LHCN-M2 (cell line): ENCODE measurements at regions not wholly inside any gene's neighbourhood (a gene's known extent, or its start where the extent isn't known, plus 50 kb on each side); places are given as distances from the start of the nearest gene placed in this dataset.
A peak's percentile ranks its signal among the peaks of the same experiment; 100 is the strongest.

ENCODE experiments used
- DNase-seq: peaks from one replicate; pipeline ENCODE4 v3.0.0-alpha.2; 2012; ENCODE audit warnings: low read depth

DNA sequence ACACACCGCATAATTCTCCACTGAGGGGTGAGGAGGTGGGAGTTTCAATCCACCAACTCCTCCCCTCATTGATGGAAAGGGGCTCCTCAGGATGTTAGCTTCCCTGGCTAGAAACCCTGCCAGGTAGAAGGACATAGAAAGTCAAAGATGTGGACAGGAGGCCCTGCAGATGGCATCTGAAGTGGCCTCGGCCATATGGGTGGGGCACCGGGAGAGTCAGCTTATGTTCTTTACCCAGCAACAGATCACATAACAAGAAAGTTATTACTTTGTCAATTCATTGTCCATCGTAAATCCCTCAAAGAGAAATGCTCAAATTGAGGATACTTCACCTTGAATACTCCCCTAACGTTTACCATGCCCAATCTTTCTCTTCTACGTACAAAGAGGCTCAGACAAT is 97.3 kb upstream of the ARHGEF3 start:
- DNase-seq, result no peak

DNA sequence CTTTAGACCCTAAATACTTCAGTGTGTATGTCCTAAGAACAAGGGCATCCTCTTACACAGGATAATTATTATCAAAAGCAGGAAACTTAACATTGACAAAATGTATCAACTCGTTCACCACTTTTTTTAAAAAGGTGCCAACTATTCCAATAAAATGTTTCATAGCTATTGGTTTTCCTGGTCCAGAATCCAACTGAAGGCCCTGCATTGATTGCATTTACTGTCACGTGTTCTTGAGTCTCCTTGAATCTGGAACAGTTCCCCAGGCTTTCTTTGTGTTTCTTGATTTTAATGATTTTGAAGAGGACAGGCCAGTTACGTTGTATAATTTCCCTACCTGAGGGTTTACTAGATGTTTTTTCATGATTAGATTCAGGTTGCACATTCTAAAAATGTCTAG is 94.6 kb upstream of the ARHGEF3 start:
- no peak for DNase-seq

DNA sequence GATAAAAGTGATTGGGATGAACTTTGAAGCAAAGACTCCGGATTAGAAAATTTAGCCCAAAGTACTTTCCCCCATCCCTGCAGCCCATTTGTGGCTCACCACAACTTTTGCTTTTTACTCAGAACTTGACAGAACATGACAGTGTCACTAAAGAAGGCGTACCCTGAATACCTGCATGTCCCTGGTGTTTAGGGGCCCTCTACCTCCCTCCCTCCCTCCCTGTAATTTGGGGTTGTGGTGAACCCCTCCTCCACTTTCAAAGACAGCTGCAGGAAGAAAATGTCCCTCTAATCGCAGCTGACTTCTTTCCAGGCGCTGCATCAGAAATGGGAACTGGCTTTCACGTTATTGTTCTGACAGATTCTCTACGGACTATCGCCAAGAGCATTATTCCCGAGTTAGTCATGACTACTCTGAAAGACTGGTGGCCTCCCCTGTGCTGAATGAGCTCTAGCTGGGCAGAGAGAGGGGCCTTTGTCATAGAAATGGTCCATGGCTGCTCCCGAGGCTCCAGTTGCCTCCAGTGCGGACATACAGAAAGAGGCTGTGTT is 93.2 kb upstream of the ARHGEF3 start:
- DNase-seq, result peak; percentile 74

DNA sequence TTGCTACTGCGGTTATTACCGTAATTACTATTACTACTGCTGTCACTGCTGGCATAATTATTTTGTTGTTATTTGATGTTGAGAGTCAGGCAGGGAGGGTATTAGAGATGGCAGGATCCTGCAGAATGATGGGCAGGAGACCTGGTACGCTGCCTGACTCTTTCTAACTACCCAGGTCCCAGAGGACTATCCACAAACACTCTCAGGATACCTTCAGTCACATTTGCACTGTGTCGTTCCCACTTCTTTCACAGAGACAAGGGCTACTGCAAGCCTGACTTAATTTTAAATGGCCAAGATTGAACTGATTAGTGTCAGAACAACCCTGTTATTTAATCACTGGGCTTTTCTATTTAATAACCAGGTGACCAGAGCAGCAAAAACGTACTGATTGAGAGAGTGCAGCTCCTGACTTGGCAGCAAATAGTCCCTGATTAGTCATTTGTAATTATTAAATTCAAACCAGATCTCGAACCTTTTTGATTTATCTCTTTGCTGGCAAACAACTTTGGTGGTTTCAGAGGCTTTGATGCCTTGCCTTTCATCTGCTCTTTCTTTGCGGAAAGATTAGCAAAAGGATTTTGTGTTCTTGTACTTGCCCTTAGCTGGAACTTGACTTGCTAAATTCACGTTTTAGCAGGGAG is 88.8 kb upstream of the ARHGEF3 start:
- no peak for DNase-seq

DNA sequence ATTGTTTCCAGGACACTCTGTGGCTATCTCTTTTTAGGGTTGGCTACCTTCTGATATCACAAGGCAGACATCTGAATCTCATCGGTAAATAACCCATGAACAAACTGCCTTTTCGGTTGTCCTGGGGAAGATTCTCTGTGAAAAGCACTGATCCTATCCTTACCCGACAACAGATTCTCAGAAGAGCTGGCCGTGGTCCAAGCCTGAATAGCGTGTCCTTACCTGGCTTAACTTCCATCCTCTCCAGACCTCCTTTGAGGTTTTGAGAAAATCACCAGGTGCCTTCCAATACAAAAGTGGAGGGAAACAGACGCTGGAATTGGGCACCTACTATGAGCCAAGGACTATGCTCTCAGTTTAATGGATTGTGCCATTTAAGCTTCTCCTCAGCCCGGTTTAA is 87.4 kb upstream of the ARHGEF3 start:
- no peak for DNase-seq

DNA sequence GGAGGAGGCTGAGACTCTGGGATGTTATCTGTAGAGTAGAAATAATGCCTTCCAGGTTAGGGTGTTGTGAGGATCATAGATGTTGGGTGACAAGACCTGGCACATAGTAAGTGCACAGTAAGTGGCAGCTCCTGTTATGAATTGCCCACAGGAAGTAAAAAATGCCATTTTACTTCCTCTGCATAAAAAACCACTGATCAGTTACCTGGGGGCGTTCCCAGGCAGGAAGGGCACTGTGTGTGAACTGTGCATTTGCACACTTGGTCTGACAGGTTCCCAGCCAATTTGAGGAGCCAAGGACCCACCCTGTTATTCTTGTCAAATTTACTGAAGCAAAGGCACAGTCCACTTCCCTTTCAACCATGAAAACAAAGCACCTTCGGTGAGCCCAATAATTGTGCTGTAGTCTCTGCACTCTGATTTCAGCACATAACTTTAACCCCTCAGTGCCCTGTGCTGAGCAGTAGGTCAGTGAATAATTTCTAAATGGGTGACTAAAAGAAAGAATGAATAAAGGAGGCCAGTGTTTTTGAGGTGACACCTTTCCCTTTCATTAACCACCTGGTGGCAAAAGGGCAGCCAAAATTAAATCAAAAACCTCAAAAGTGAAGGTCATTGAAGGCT is 85.8 kb upstream of the ARHGEF3 start:
- no peak for DNase-seq

DNA sequence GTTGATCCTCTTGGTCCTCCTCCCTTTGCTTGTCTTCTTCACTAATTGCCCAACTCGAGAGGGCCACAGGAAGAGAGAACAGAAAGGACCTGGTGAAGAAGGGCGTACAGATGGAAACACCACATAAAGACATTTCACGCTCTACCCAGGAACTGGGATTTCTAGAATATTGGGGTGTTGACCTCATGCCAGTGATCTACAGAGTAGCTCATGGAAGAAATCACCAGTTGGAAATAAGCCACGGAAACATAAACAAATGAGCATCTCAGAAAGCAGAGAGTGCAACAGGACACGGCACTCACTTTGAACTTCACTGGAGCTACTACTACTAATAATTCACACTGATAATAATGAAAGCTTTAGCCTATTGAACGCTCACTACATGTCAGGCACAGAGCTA is 84.6 kb upstream of the ARHGEF3 start:
- no peak for DNase-seq

DNA sequence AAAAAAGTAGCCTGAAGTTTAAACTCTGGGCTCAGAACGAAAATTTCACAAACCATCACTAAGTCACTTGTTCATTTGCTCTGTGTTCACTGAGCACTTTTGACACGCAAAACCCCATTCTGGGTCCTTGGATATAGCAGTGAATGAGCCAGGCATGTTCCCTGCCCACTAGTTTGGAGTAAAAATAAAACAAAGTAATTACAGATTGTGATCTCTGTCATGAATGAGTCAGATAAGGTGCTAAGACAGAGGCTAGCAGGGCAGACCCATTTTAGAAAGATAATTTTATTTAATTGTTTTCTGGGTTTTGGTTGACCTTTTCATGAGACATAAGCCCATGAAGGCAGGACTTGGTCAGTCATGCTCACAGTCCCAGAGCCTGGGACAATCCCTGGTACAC is 84.1 kb upstream of the ARHGEF3 start:
- DNase-seq, result peak; percentile 19

DNA sequence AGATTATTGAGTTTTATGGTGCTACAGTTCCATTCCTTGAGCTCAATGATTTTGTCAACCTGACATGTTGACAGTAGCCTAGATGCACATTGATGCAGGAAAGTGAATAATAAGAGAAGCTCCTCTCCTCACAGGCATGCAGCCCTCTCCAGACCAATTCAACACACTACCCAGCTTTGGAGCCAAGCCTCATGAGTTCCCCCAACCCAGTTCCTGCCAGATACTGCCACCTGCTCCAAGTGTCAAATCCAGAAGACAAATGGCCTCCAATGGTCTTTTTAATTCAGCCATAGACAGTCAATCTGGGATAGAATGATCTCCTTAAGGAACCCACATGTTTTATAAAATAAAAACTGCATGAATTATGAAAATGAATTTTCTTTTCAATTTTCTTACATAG is 83.7 kb upstream of the ARHGEF3 start:
- DNase-seq, result peak; percentile 74

DNA sequence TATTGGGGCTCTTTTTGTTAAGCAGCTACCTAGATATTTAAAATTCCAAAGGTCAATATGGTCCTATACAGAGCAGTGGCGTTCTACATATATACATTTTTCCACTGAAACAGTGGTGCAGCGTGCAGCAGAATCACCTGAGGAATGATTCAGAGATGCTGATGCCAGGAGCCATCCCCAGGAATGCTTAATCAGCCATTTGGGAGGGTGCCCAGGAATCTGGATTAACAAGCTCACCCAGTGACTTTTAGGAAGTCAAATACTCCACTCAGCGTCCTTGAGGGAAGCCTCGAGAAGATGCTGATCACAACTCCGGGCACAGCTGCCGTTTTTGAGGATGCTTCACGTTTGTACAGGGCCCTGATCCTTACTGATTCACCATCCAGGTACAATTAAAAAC is 82.6 kb upstream of the ARHGEF3 start:
- no peak for DNase-seq

DNA sequence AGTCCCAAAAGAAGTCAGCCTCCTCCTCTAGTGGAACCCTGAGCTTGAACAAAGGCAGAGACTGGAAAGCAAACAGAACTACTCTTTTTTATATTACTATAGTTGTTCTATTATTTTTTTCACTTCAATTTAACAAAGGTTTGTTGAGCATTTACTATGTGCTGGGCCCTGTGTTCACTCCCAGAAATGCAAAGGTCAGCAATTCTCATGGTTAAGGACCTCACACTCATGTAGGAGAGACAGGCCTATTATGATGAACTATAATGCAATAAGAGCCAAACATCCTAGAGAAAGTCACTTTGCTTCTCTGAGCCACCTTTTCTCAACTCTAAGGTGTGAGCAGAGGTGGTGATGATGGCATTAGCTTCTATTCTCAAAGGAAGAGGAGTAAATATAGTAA is 82.1 kb upstream of the ARHGEF3 start:
- no peak for DNase-seq

DNA sequence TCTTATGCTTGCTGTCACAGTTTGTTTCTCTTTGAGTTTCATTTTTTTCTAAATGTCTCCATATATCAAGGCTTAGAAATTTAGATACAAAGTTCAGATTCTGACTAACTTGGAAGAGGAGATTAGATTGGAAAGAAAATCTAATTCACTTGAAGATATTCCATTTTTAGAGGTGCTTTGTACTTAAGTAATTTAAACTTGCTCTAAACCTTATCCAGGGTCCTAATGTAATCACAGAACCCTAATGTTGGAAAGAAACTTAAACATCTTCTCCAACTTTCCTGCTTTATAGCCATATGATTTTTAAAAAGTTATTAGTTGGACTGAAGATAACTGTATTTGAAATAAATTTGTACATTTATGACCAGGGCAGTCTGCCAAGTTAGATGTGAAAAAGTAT is 81.1 kb upstream of the ARHGEF3 start:
- no peak for DNase-seq

DNA sequence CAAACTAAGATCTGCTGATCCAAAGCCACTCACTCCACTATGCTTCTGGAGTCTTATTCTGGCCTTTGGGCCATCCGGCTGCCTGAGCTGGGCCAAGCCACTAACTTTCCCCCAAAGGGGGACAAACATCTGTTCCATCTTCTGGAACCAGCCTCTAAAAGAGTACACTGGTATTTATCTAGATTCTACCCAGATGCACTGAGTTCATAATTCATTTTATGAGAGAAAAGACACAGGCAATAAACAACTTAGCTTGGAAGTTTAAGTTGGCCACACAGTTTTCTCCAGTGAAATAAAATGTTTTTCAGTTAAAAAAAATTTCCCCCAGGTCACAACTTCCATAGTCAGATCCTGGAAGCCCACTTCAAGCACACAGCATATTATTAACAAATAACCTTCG is 80.1 kb upstream of the ARHGEF3 start:
- no peak for DNase-seq

DNA sequence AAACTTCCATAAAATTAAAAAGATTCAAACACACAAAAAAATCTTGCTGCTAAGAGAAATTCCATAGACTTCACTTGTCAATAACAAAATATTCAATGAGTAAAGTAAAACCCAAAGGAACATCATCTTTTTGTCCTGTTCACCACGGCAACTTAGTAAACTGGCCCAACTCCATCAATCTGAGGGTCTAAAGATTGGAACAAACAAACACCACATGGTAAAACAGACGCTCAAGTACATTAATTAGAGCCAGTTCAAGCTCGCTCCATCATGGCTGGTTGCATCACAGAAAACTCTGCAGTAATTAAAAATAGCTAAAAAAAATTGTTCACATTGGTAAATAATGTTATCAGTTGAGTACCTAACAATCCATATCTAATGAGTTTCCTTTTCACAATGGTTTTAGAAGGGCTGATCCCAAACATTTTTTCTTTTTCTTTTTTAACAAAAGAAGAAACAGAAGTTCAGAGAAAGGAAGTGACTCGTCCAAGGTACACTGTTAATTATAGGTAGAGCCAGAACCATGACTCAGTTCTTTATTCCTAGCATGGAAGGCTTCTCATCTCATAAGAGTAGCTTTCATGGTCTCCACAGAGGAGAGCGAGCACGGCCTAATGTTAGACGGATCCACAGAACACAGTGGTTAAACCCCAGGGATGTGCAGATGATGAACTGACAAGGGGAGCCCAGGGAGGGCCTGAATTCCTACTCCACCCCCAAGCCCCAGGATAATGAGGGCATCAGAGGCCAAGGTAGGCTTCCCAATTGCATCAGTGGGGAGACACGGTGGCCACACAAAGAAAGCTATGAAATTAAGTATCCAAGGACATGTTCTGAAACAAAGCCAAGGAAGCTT is 79.2 kb upstream of the ARHGEF3 start:
- DNase-seq, result no peak

DNA sequence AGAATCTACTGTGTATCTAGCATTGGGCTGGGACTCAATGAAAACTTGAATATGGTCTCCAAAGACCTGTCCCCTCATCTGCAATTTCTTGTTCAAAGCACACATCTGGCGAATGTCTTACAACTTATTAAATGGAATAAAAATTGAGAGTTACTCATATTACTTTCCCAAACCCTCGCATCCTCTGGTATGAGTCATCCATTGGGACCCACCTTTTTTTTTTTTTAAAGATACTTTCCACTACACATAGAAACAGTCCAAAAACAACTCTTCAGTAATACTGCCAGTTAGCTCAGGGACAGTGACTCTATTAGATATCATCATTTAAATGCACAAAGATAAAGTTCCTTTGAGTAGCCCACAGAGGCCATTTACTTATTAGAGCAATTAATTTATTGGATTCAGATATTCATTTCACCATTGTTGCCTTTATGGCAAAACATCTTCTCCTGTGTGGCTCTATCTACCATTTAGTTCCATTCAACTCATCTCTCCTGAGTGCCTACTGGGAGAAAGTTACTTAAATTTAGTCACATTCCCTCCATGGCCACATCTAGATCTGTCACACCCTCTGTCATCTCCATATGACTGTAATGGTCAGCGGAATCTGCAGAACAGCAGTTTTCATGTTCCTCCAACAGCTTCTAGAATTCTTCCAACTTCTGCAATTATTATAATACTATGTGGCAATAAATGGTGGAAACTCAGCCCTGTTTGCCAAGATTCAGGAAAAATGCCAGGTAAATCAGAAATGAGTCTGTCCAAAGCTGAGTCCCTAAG is 77.9 kb upstream of the ARHGEF3 start:
- DNase-seq, result peak; percentile 67

DNA sequence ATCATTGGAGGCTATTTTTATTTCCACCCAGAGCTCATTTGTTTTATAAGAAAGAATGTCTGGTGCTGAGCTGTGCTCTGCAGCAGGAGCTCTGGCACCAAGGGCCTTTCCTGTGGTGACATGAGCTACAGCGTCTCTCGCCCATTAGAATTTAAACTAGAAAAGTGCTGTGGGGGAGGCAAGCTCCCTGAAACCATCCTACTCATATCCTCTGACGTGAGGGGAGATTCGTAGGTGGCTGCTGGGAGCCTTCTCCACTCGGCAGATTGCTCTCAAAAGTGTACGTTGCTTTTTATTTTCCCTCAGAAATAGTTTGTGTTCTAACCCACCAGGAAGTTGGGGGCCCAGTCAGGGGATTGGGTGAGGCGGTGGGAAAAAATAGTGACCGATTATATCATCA is 76.3 kb upstream of the ARHGEF3 start:
- DNase-seq, result no peak

DNA sequence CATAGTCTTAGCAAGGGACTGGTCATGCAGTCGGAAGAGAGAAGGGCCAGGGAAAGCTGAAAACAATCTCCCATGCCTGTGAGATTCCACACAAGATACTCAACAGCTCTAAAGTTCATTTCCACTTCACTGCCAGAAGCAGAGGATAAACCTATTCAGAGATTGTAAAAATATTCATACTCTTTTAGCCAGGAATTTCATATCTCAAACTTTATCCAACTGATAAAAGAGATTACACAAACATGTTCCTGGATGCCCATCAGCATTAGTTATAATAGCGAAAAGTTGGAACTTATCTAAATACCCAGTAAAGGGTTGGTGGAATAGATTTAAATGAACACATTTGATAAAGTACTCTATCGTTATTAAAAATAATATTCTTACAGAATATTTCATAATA is 75.2 kb upstream of the ARHGEF3 start:
- no peak for DNase-seq

DNA sequence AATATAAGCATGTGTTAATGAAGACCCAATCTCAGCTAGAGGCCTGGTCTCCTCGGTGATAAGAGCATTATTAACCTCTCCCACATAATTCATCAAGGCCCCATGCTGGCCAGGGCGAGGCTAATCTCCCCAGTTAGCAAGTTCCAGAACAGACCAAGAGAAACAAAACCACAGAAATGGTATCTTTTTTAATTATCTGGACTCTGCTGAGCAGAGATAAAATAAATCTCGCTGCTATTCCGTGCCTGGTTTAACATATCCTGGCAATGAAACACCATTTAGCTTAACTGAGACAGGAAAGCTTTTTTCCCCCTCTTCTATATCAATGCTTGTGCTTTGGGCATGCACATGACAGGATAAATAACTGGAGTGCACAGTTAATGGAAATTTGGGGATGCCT is 72.5 kb upstream of the ARHGEF3 start:
- no peak for DNase-seq

DNA sequence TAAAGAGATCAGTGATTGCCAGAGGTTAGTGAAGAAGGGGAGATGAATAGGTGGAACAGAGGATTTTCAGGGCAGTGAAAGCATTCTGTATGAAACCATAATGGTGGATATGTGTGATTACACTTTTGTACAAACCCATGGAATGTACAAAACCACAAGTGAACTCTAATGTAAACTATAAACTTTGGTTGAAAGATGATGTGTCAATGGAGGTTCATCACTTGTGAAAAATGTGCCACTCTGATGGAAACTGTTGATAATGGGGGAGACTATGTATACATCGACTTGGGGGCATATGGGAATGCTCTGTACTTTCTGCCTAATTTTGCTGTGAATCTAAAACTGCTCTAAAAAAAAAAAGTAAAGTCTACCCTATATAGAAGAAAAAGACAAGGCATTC is 68.7 kb upstream of the ARHGEF3 start:
- DNase-seq, result no peak

DNA sequence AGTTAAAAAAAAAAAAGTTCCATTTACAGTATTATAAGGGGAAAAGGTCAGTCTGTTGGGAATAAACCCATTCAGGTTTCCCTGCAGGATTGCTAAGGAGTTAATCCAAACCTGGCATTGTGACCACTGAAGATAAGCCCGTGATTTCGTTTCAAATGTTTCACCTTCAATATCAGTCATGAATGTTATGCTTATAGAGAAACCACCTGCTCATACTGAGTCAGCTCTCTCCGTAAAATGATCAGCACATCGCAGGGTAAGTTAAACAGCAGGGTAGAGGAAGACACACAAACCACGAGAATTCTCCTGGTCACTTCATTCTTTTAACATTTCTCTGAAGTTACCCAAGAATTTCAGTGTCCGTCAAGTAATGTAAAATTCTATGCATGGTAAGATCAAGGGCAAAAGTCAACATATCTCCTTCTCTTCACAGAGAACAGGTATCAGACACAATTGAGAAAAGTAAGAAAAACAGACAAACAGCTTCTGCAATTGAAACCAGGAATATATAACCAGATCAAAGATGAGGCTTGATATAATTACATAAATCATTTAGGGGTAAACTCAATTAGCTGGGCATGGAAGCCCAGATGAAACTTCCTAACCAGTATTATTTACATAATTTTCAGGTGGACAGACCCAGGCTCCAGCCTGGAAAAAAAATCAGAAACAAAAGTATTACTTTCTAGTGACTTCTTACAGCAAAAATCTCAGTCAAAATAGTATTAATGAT is 67.6 kb upstream of the ARHGEF3 start:
- DNase-seq, result peak; percentile 31

DNA sequence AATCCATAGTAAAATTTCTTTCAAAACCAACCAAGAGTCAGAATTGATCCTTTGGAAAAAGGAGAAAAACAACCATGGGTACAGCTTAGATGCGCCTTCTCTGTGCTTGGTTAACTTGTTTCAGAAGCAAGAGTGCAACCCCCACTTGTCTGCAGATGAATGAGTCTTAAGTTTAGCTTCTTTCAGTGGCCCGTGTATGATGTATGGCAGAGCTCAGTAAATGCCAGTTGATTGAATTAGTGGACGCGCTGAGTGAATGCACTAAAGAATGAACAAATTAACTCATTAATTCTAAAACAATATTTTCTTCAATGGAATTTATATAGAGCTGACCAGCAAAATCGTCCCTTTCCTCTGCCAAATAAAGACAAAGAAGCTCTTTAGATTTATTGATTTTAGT is 67.0 kb upstream of the ARHGEF3 start:
- no peak for DNase-seq
